ENCODE measurements at regions not wholly inside any gene's neighbourhood (a gene's known extent, or its start where the extent isn't known, plus 50 kb on each side); places are given as distances from the start of the nearest gene placed in this dataset.

DNA sequence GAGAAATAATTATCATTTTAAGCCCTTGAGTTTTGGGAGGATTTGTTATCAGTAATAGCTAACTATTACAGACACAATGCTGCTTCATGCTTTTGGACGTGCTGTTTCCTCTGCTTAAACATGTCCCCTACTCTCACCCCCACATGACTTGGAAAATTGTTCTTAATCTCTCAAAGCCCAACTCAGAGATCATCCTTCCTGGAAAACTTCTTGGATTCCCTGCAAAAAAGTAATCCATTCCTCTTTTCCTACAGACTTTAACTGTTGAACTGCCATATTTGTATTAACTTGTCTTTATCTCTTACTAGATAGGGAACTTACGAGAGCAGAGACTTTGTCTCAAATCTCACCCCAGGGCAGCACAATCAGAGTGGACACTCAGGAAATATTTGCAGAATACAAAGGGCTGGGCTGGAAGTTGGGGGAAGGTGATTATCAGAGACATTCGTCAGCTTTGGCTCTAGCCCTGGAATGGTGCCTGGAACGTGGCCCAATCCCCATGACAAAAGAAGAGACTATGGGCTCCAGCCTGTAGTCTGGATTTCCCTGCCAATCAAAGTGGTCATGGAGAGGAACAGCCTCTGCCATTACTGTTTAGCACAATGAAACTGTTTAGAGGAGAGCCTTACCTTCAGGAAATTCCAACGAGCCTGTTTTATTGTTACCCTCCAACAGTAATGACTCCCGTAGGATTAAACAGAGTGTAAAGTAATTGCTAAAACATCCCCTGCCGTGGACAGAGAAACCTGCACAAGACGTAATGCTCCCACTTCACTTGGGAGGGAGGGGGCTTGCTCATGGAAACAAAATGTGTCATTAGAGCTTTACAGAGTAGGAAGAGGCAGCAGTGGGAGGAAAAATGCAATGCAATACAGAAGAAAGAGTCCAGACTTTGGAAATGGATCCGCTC is 140.4 kb upstream of the AUTS2 start:
- H3K4me3 ChIP-seq (replicated peaks; ENCODE audit: low read depth, low read length) = no peak overlapping the region
- TF ChIP-seq, protein P1, sequence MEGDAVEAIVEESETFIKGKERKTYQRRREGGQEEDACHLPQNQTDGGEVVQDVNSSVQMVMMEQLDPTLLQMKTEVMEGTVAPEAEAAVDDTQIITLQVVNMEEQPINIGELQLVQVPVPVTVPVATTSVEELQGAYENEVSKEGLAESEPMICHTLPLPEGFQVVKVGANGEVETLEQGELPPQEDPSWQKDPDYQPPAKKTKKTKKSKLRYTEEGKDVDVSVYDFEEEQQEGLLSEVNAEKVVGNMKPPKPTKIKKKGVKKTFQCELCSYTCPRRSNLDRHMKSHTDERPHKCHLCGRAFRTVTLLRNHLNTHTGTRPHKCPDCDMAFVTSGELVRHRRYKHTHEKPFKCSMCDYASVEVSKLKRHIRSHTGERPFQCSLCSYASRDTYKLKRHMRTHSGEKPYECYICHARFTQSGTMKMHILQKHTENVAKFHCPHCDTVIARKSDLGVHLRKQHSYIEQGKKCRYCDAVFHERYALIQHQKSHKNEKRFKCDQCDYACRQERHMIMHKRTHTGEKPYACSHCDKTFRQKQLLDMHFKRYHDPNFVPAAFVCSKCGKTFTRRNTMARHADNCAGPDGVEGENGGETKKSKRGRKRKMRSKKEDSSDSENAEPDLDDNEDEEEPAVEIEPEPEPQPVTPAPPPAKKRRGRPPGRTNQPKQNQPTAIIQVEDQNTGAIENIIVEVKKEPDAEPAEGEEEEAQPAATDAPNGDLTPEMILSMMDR (IDR thresholded peaks at IDR 0.05; ENCODE audit: low read length, missing control alignments) = no peak
- DNase-seq (ENCODE audit: low read depth) = peak; percentile 4

DNA sequence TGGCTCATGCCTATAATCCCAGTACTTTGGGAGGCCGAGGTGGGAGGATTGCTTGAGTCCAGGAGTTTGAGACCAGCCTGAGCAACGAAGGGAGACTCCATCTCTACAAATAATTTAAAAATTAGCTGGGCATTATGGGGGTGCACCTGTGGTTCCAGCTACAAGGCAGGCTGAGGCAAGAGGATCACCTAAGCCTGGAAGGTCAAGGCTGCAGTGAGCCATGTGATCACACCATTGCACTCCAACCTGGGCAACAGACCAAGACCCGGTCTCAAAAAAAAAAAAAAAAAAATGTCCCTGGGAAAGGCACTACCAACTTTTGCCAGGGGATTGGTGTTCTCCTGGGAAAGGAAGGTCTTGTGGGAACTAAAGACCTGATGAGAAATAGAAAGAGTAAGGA is 134.2 kb upstream of the AUTS2 start:
- TF ChIP-seq, protein P1 (IDR thresholded peaks at IDR 0.05; ENCODE audit: low read length, missing control alignments) = no peak
- DNase-seq (ENCODE audit: low read depth) = no peak

DNA sequence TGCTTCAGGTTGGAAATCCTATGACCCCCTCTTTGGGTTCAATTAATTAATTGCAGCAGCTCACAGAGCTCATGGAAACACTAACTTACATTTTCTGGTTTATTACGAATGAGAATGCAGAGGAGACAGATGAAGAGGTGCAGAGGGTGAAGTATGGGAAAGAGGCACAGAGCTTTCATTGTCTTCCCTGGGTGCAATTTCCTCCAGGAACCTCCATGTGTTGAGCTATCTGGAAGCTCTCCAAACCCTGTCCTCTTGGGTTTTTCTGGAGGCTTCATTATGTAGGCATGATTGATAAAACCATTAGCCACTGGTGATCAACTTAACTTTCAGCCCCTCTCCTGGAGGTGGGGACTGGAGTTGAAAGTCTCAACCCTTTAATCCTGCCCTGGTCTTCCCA is 133.0 kb upstream of the AUTS2 start:
- H3K4me3 ChIP-seq (replicated peaks; ENCODE audit: low read depth, low read length) = no peak overlapping the region
- no peak for DNase-seq (ENCODE audit: low read depth)
- TF ChIP-seq, protein P1 (IDR thresholded peaks at IDR 0.05; ENCODE audit: low read length, missing control alignments) = no peak

More for the DNA sequence above, 134.2 kb upstream of the AUTS2 start:
- no peak overlapping the region for H3K4me3 ChIP-seq (replicated peaks; ENCODE audit: low read depth, low read length)

DNA sequence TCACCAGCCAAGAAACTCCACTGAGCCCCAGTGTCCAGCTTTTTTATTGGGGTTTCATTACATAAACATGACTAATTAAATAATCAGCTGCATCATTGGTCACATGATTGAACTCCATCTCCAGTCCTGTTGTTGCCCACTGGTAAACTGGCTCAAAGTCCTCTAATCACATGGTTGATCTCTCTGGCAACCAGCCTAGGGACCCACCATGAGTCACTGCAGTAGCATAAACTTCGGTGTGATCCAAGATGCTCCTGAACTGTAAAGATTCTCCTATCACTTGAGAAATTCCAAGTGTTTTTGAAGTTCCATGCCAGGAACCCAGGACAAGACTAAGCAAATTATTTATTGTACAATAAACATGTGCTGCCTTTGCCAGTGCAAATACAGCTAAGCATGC is 130.4 kb upstream of the AUTS2 start:
- TF ChIP-seq, protein P1 (IDR thresholded peaks at IDR 0.05; ENCODE audit: low read length, missing control alignments) = no peak
- H3K4me3 ChIP-seq (replicated peaks; ENCODE audit: low read depth, low read length) = no peak overlapping the region
- no peak for DNase-seq (ENCODE audit: low read depth)

DNA sequence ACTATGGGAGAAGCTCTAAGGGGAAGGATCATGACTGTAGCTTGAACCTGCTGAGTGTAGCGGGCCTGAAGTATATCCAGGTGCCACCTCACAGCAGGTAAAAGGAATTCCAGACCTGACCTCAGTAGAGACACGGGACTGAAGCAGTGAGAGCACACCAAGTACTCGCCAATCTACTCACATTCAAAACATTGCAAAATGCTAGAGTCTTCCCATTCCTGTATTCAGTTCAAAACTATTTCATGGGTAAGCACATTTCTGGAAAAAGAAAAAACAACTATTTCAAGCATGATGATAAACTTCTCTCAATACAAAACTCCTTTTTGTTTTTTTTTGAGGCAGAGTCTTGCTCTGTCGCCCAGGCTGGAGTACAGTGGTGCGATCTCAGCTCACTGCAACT is 121.9 kb upstream of the AUTS2 start:
- no peak overlapping the region for H3K4me3 ChIP-seq (replicated peaks; ENCODE audit: low read depth, low read length)
- DNase-seq (ENCODE audit: low read depth) = no peak
- TF ChIP-seq, protein P1 (IDR thresholded peaks at IDR 0.05; ENCODE audit: low read length, missing control alignments) = no peak

DNA sequence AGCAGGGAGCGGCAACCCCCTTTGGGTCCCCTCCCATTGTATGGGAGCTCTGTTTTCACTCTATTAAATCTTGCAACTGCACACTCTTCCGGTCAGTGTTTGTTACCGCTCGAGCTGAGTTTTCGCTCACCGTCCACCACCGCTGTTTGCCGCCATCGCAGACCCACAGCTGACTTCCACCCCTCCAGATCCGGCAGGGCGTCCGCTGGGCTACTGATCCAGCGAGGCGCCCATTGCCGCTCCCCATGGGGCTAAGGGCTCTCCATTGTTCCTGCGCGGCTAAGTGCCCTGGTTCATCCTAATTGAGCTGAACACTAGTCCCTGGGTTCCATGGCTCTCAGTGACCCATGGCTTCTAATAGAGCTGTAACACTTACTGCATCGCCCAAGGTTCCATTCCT is 115.6 kb upstream of the AUTS2 start:
- H3K4me3 ChIP-seq (replicated peaks; ENCODE audit: low read depth, low read length) = no peak overlapping the region
- DNase-seq (ENCODE audit: low read depth) = no peak
- TF ChIP-seq, protein P1 (IDR thresholded peaks at IDR 0.05; ENCODE audit: low read length, missing control alignments) = no peak

DNA sequence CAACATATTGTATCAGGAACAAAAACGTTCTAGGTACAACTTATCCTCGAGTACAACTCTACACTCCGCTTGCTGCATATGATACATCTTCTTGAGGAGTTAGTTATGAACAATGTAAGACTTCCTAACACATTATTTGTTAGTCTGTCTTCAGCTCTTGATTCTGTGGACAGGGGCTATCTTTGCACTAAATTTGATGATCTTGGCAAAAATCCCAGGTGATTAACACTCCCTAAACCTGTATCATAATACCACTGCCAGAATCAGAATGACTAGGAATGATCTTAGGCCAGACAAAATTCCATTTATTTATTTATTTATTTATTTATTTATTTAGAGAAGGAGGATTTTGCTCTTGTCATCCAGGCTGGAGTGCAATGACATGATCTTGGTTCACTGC is 108.7 kb upstream of the AUTS2 start:
- no peak for DNase-seq (ENCODE audit: low read depth)
- TF ChIP-seq, protein P1 (IDR thresholded peaks at IDR 0.05; ENCODE audit: low read length, missing control alignments) = no peak
- no peak overlapping the region for H3K4me3 ChIP-seq (replicated peaks; ENCODE audit: low read depth, low read length)
